Astrocyte of the spinal cord (primary cell): ENCODE measurements at regions not wholly inside any gene's neighbourhood (a gene's known extent, or its start where the extent isn't known, plus 50 kb on each side); places are given as distances from the start of the nearest gene placed in this dataset.

ENCODE experiments used
- DNase-seq: peaks from one replicate; pipeline ENCODE4 v3.0.0; 2011; ENCODE audit warnings: low read depth, low spot score
- H3K4me3 ChIP-seq: 2 replicates; pipeline ENCODE4 v1.5.1; 2011; ENCODE audit warnings: low read depth, mild to moderate bottlenecking, low read length, moderate library complexity
- in situ Hi-C: cut with HindIII; loops from 2 replicates; pipeline ENCODE4 v1.10.0; 2017; ENCODE audit warnings: low sequenced_read_pairs
- TF ChIP-seq, protein P1 (sequence below): IDR thresholded peaks from 2 replicates; pipeline ENCODE4 v1.5.1; 2012; ENCODE audit warnings: low read depth, mild to moderate bottlenecking, low read length, inconsistent platforms

DNA sequence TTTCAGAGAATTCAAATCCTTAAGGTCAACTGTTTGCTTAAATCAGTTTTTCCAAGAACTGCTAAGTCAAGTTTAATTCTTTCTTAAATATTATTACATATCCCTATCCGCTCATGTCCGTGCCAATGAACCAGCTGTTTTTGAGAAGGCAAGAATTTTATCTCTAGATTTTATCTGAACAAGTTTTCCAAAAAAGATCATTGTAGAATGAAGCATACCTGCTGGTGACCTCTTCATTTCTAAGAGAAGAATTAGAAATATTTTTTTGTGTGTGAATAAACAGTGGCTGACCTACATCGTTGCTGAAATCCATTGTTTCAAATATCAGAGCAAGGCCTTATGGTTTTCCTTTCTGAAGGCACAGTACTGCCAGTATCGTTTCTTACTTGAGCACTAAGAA, 58.4 kb upstream of the RND3 start:
- H3K4me3 ChIP-seq: no peak overlapping the region
- DNase-seq: no peak
- in situ Hi-C loops: no loop called here
- TF ChIP-seq, protein P1, sequence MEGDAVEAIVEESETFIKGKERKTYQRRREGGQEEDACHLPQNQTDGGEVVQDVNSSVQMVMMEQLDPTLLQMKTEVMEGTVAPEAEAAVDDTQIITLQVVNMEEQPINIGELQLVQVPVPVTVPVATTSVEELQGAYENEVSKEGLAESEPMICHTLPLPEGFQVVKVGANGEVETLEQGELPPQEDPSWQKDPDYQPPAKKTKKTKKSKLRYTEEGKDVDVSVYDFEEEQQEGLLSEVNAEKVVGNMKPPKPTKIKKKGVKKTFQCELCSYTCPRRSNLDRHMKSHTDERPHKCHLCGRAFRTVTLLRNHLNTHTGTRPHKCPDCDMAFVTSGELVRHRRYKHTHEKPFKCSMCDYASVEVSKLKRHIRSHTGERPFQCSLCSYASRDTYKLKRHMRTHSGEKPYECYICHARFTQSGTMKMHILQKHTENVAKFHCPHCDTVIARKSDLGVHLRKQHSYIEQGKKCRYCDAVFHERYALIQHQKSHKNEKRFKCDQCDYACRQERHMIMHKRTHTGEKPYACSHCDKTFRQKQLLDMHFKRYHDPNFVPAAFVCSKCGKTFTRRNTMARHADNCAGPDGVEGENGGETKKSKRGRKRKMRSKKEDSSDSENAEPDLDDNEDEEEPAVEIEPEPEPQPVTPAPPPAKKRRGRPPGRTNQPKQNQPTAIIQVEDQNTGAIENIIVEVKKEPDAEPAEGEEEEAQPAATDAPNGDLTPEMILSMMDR: no peak

DNA sequence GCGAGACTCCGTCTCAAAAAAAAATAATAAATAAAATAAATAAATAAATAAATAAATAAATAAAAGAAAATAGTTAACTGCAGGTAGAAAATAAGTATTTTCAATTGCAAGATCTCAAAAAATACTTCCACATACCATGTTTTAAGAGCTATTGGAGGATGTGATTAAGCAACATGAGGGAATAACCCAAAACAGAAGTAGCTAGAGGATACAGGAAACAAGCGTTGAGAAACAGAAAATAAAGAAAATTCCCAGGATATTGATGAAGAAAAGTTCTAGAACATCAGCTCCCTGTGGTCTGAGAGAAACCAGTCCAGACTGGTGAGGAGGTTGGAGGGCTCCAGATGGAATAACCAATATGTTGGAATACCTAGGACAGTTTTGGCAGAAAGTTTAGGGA, 57.3 kb upstream of the RND3 start:
- TF ChIP-seq, protein P1: no peak
- no peak overlapping the region for H3K4me3 ChIP-seq
- DNase-seq: no peak
- in situ Hi-C loops: no loop called here

DNA sequence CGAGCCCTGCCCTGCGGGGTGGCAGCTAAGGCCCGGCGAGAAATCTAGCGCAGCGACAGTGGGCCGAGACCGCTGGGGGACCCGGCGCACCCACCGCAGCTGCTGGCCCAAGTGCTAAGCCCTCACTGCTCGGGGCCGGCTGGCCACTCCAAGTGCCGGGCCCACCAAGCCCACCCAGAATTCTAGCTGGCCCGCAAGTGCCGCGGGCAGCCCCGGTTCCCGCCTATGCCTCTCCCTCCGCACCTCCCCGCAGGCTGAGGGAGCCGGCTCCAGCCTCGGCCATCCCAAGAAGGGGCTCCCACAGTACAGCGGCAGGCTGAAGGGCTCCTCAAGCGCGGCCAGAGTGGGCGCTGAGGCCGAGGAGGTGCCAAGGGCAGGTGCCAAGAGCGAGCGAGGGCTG, 55.2 kb upstream of the RND3 start:
- H3K4me3 ChIP-seq: no peak overlapping the region
- no peak for DNase-seq
- TF ChIP-seq, protein P1: no peak
- in situ Hi-C loops: no loop called here

DNA sequence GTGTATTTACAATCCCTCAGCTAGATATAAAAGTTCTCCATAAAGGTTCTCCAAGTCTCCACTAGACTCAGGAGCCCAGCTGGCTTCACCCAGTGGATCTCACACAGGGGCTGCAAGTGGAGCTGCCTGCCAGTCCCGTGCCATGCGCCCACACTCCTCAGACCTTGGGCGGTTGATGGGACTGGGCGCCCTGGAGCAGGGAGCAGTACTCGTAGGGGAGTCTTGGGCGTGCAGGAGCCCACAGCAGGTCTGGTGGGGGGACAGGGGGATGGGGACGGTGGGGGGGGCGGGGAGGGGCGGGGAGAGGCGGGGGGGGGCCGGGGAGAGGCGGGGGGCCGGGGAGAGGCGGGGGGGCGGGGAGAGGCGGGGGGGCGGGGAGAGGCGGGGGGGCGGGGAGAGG, 54.7 kb upstream of the RND3 start:
- no peak overlapping the region for H3K4me3 ChIP-seq
- DNase-seq: no peak
- TF ChIP-seq, protein P1: no peak
- in situ Hi-C loops: no loop called here

DNA sequence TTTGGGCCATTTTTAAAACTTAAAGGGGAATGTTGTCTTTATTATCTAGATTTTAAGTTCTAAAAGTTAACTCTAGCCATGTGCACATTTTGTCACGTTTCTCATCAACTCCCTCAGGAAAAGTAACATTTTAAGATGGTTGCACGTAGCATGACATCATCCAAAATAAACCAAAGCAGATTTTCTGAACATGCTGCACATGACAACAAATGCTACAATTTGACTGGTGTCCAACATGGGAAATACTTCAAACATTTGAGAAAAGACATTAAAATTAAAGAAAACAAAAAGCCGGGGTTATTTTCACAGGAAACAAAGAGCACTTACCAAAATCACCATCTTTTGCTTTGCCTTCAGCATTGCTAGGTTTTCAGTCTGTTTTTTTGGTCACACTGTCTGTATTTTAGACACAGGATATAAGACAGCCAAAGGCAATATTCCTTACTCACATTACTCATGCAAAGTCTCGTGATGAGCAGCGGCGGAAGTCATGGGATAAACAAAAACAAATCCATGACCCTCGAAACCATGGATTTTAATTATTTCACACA, 51.3 kb upstream of the RND3 start:
- in situ Hi-C loops: no loop called here
- no peak overlapping the region for H3K4me3 ChIP-seq
- TF ChIP-seq, protein P1: no peak
- no peak for DNase-seq
